ENCODE measurements at regions not wholly inside any gene's neighbourhood (a gene's known extent, or its start where the extent isn't known, plus 50 kb on each side); places are given as distances from the start of the nearest gene placed in this dataset.
"Not testable (repeated sequence)": the region's sequence is repeated elsewhere in the genome, so short reads cannot be mapped to it uniquely, and the experiment has no call there.

GRCh38 chr9:102728946-102729345 lies 266.2 kb upstream of the CYLC2 start:
- Histone ChIP-seq H3K4me1 (ENCODE audit: control insufficient read depth in 4 of 4, insufficient read depth in 4 of 4, low read length in 3 of 4) (no peaks in the 10 kb centered on the region), H3K27me3 (ENCODE audit: control insufficient read depth in 4 of 4, insufficient read depth in 4 of 4, low read length in 3 of 4) (no peaks in the 10 kb centered on the region), H3K4me3 (ENCODE audit: low read depth in 1 of 3, low read length in 3 of 3) (no peak overlapping the region), H3K9me3 (ENCODE audit: control insufficient read depth in 4 of 4, low read length in 3 of 4) (no peaks in the 10 kb centered on the region), H3K9ac (ENCODE audit: low read depth in 1 of 2, low read length in 2 of 2) (no peak overlapping the region), H3K27ac (ENCODE audit: low read depth in 1 of 2, low read length in 2 of 2) (no peak overlapping the region), H3K36me3 (ENCODE audit: control insufficient read depth in 4 of 4, insufficient read depth in 3 of 4, low read depth in 1 of 4, low read length in 3 of 4) (no peaks in the 10 kb centered on the region)
- 89% methylated on average over 6 of the region's 6 CpGs for WGBS
- no peak for TF ChIP-seq GABPA (IDR thresholded peaks at IDR 0.05 in 1 of 2, conservative IDR thresholded peaks at IDR 0.05 in 1 of 2)
- no peak for TF ChIP-seq RXRA (IDR thresholded peaks at IDR 0.05)
- TF ChIP-seq FOXA1 (IDR thresholded peaks at IDR 0.05): no peak
- TF ChIP-seq FOXA2 (IDR thresholded peaks at IDR 0.05): no peak
- TF ChIP-seq, protein P1, sequence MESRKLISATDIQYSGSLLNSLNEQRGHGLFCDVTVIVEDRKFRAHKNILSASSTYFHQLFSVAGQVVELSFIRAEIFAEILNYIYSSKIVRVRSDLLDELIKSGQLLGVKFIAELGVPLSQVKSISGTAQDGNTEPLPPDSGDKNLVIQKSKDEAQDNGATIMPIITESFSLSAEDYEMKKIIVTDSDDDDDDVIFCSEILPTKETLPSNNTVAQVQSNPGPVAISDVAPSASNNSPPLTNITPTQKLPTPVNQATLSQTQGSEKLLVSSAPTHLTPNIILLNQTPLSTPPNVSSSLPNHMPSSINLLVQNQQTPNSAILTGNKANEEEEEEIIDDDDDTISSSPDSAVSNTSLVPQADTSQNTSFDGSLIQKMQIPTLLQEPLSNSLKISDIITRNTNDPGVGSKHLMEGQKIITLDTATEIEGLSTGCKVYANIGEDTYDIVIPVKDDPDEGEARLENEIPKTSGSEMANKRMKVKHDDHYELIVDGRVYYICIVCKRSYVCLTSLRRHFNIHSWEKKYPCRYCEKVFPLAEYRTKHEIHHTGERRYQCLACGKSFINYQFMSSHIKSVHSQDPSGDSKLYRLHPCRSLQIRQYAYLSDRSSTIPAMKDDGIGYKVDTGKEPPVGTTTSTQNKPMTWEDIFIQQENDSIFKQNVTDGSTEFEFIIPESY (IDR thresholded peaks at IDR 0.05): no peak
- TF ChIP-seq HNF4A (conservative IDR thresholded peaks at IDR 0.05): no peak
- TF ChIP-seq ATF3 (IDR thresholded peaks at IDR 0.05): no peak
- TF ChIP-seq CTCF (IDR thresholded peaks at IDR 0.05; ENCODE audit: low read depth, low read length, missing input control): no peak
- TF ChIP-seq SP1 (IDR thresholded peaks at IDR 0.05): no peak
- TF ChIP-seq EGR1 (IDR thresholded peaks at IDR 0.05; ENCODE audit: low read depth in 2 of 2): no peak
- TF ChIP-seq JUND (IDR thresholded peaks at IDR 0.05): no peak
- DNase-seq (ENCODE audit: low spot score): no peak

DNA sequence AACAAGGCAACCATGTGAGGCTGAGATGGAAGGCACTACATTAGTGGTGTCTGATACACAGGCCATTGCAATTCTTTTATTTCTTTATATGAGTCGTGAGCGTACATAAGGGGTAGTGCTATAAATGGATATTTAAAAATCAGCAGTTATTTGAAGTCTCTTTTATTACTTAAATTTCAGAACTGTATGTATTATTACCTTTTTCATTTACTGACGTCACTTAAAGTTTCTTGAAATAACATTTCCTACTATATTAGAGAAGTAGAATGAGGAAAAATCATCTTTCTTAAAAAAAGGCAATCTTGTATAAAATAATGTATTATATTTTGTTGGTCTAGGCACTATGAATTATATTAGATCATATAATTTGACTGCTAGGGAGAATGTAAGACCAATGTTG lies 280.9 kb upstream of the CYLC2 start:
- Histone ChIP-seq H3K27me3 (ENCODE audit: control insufficient read depth in 4 of 4, insufficient read depth in 4 of 4, low read length in 3 of 4) (no peaks in the 10 kb centered on the region), H3K9ac (ENCODE audit: low read depth in 1 of 2, low read length in 2 of 2) (no peak overlapping the region), H3K4me1 (ENCODE audit: control insufficient read depth in 4 of 4, insufficient read depth in 4 of 4, low read length in 3 of 4) (no peaks in the 10 kb centered on the region), H3K9me3 (ENCODE audit: control insufficient read depth in 4 of 4, low read length in 3 of 4) (peaks cover 0 to 4% (median 2%) of the 10 kb centered on the region in 4 donors), H3K36me3 (ENCODE audit: control insufficient read depth in 4 of 4, insufficient read depth in 3 of 4, low read depth in 1 of 4, low read length in 3 of 4) (no peaks in the 10 kb centered on the region), H3K4me3 (ENCODE audit: low read depth in 1 of 3, low read length in 3 of 3) (no peak overlapping the region), H3K27ac (ENCODE audit: low read depth in 1 of 2, low read length in 2 of 2) (no peak overlapping the region)
- DNase-seq (ENCODE audit: low spot score): no peak
- TF ChIP-seq SP1 (IDR thresholded peaks at IDR 0.05) (no peak), HNF4G (IDR thresholded peaks at IDR 0.05) (no peak), RAD21 (IDR thresholded peaks at IDR 0.05) (no peak), JUND (IDR thresholded peaks at IDR 0.05) (no peak), EGR1 (IDR thresholded peaks at IDR 0.05; ENCODE audit: low read depth in 2 of 2) (no peak), YY1 (IDR thresholded peaks at IDR 0.05) (no peak)
- TF ChIP-seq, protein P2, sequence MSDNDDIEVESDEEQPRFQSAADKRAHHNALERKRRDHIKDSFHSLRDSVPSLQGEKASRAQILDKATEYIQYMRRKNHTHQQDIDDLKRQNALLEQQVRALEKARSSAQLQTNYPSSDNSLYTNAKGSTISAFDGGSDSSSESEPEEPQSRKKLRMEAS (IDR thresholded peaks at IDR 0.05): no peak
- WGBS: 88% methylated on average over 3 of the region's 3 CpGs

GRCh38 chr9:102712910-102713309 lies 282.2 kb upstream of the CYLC2 start:
- not testable (repeated sequence) for H3K4me3 ChIP-seq (ENCODE audit: low read depth in 1 of 3, low read length in 3 of 3); H3K27me3 ChIP-seq (ENCODE audit: control insufficient read depth in 4 of 4, insufficient read depth in 4 of 4, low read length in 3 of 4); H3K4me1 ChIP-seq (ENCODE audit: control insufficient read depth in 4 of 4, insufficient read depth in 4 of 4, low read length in 3 of 4); DNase-seq (ENCODE audit: low spot score); H3K9me3 ChIP-seq (ENCODE audit: control insufficient read depth in 4 of 4, low read length in 3 of 4); H3K36me3 ChIP-seq (ENCODE audit: control insufficient read depth in 4 of 4, insufficient read depth in 3 of 4, low read depth in 1 of 4, low read length in 3 of 4); H3K27ac ChIP-seq (ENCODE audit: low read depth in 1 of 2, low read length in 2 of 2); H3K9ac ChIP-seq (ENCODE audit: low read depth in 1 of 2, low read length in 2 of 2)
- WGBS: 82% methylated on average over 8 of the region's 8 CpGs

Data from liver (tissue), 8 donors.